SKM-1 (cell line): ENCODE measurements at regions not wholly inside any gene's neighbourhood (a gene's known extent, or its start where the extent isn't known, plus 50 kb on each side); places are given as distances from the start of the nearest gene placed in this dataset.

Experiments used
- DNase-seq: peaks from one replicate; lab custom pipeline; 2025; ENCODE audit not compliant: unreplicated experiment; lab: John Stamatoyannopoulos, UW

DNA sequence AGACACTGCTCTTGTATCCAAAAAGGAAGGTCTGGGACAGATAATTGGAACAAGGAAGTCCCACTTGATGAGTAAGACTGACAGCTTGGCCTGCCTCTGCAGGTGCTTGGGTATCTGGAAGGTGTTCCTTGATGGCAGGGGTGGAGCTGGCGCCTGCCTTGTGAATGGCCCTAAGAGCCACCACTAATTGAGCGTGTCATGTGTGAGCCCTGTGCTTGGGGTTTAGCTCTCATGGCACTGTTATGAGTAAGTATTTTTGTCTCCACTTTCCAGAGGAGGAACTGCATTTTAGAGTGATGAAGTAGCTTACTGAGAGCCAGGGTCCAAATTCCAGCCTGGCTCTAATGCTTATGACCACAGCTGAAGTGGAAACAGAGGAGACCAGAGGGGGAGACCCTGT lies 71.2 kb upstream of the NECTIN1 start:
- no peak for DNase-seq

DNA sequence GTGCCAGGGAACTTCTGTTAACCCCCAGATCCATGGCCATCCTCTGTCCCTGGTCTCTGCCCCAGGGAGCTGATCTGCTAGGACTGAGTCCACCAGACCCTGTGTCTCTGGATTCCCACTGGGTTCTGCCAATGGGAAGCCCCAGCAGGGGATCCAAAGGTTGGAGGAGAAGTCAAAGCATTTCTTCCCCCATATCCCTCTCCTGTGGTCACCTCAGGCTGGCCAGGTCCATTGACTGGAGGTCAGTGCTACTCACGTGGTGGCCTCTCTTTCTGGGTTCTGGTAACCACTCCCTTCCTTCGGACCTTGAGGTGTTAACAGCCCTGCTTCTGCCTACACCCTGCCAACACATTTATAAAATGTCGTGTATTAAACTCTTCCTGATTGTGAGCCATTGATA lies 69.7 kb upstream of the NECTIN1 start:
- DNase-seq, result no peak

DNA sequence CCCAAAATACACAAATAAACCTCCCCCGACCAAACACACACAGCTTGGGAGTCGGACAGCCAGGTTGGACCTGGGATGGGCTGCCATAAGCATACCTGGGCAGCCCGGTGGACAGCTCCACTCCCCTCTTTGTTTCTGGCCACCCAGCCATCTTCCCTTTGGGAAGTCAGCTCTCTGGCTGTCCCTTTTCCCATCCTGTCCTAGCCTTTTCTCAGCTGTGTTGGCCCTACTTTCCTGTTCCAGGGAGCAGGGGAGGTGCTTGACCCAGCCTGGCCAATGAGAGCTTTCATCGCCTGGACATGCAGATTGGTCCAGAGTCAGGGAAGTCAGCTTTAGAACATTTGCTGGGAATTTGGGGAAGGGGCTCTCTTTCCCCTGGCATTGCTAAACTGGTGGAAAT lies 68.7 kb upstream of the NECTIN1 start:
- DNase-seq, result no peak

DNA sequence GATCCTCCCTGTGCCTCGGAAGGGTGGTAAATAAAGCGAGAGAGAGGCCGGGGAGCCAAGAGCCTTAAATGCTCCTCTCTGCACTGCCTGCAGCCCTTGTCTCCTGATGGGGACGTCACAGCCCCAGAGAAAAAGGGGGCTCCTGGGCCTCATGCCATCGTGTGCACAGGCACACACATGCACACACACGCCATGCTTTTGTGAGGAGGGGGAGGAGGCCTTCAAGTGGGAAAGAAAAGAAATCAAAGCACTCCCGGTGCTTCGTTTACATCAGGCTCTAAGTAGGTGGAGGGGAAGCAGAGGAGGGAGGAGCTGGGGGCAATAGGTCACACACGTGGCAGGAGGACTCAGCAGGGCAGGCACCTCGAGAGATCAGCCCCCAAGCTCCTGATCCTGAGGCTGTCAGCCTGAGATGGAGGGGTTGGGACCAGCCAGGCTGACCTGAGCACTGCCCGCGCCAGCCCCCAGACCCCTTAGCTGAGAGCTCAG lies 68.2 kb upstream of the NECTIN1 start:
- no peak for DNase-seq

DNA sequence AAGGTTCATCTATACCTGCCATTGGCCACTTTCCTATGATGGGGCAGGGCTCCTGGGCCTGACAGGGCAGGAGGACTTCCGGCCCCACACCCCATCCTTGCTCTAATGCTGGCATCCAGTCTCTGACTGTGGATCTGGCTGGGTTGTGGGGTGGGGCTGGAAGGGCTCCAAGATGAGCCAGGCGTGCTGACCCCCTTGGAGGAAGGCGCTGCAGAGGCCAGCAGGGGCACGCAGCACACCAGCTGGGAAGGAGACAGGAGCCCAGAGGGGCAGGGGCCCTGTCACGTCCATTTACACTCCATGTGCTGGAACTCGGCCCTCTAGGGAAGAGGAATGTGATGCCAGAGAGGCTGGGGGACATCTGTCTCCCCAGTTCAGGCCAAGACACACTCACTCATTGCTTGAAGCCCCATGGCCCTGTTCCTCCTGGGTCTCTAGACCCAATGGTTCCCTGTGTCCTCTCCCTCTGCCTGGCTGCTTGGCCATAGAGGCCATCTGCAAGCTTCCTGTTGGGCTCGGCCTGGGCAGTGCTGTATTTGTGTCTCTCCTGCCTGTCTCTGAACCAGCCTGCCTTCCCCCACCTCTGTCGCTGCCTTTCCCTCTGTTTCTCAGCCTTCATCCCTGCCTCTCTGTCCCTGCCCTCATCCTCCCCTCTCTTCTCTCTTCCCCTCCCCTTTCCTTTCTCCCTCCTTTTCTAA lies 67.5 kb upstream of the NECTIN1 start:
- DNase-seq, result no peak

DNA sequence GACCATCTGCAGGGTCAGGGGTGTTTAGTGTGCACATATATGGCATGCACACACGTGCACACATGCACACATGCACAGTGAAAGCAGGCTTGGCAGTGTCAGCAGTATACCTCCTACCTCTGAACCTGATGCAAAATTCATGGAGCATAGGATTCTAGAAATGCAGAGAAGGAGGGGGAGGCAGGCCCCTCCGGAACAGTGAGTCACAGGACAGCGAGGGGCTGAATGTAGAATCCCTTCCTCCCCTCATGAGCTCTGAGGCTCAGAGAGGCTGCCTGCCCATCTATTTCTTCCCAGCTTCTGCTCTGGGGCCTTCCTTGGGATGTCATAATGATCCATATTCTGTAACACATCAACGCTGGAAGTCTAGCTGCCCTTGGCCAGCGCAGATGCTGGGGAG lies 66.7 kb upstream of the NECTIN1 start:
- DNase-seq, result no peak

DNA sequence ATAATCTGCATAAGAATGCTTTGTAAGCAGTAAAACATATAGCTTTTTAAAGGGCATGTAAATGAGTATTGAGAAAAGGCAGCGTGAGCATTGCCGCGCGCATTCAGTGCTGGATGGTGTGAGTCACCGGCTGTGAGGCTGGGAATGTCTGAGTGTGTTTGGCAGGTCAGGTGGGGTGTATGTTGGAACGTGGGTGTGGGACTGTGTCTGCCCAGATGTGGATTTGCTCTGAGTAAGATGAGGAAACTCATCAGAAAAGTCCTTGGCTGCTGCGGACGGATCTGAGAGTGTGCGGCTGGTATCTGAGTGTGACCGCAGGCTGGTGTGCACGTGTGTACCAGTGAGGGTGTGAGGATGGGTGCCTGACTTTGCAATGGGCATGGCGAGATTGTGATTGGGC lies 66.2 kb upstream of the NECTIN1 start:
- DNase-seq, result no peak

DNA sequence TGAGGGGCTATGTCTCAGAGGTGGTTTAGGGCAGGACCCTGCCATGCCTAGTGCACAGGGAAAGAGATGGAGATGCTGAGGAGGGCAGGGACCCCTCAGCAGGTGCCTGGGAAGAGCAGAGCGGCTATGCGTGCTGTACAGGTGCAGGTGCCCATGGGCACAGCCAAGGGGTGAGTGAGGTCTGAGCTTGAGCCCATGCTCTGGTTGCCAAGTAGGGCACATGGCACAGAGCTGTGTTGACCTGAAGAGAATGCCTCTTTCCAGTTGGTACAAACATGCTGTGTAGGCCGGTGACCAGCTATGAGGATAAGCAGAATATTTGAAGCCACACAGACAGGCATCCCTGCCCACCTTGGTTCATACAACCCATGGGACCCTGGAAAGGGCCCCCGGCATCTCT lies 65.8 kb upstream of the NECTIN1 start:
- no peak for DNase-seq

DNA sequence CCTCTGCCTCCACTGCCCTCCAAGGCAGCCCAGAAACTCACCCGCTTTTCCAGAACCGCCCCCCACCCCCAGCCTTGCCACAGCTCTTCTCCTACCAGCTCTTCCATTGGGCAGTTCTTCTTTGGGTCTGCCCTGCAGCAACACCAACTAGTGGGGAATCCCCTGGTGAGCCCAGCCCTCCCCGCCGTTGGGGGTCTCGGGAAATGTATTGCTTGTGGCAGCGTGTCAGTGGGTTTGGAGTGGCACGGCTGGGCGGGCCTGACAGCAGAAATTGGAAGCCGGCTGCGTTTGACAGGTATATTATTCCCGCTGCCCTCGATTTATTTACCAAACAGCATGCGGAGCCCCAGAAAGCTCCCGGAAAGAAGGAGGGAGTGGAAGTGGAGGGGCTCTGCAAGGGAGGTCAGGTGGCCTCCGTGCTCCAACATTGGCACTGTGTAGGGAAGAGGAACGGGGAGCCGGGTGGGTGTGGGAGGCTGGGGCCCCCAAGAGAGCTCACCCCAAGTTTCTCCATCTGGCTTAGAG lies 65.2 kb upstream of the NECTIN1 start:
- DNase-seq, result no peak

DNA sequence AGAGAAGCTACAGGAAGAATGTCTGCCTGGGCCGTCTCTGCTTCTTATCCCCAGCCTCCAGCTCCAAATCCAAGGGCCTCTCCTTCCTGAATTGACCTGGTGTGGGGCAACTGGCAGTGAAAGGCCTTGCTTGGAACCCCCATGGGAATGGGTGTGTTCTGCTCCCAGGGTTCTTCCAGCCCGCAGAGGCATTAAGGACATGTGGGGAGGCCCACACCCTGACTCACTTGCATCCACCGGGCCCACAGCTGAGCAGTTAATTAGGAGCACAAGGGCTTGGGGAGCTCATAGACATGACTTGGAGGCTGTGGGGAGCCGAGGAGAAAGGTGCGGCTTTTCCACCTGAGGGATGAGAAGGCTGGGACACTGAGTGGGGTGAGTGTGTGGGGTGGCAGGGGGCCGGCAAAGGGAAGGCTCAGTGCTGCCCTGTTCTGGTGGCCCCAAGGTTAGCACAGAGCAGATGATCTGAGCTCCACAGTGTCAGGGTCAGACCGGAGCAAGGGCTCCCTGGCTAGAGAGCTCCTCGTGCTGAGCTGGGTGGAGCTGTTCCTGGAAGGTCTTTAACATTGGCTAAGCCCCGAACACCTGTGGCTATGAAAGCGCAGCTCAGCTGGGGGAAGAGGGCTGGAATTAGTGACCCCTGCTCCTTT lies 64.5 kb upstream of the NECTIN1 start:
- DNase-seq, result no peak

DNA sequence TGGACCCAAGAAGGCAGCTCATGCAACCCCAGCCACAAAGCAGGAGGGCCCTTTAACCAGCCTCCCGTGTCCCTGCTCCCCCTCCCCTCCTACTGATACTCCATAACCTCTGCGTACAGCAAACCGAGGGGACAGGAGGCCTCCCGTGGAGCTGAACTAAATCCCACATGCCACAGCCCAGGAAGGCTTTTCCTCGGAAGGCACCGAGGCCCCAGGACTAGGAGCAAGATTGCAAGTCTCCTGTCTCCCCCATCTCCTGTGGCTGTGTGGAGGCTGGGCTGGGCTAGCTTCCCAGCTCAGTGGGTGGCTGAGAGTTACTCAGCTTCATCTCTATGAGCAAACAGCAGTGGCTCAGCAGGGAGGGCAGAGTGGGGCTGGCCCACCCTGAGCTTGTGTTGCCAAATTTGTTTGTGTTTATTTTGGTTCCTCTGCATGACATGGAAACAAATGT lies 62.7 kb upstream of the NECTIN1 start:
- DNase-seq, result no peak

DNA sequence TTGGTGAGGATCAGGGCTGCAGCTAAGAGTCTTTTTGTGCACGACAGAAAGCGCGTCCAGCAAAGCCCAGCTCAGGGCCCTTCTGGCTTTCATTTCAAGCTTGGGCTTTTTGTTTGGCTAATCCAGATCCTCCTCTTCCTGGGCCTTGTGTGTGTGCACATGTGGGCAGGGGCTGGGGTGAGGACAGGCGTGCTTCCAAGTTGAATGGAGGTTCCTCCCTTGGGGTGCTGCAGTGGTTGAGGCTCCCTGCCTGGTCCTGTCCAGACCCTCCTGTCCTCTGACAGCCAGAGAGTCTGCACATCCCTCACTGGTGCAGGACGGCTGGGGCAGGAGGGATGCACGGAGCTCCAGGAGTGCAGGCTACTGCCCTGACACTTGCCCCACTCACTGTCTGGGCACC lies 62.0 kb upstream of the NECTIN1 start:
- DNase-seq, result no peak

DNA sequence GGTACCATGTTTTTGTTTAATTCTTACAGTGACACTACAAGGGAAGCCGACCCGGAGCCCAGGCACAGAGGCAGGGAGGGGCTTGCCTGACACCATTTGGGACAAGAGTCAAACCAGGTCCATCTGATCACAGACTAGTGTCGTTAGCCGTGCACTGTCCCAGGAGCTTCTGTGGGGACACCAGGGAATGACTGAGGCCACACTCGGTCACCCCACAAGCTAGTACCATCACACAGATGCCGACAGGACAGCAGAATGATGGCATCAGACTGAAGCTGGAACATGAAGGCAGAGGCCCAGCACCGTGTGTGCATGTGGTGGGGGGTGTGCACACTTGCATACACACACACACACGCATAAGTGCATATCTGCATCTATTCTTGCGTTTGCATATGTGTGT lies 61.5 kb upstream of the NECTIN1 start:
- no peak for DNase-seq

DNA sequence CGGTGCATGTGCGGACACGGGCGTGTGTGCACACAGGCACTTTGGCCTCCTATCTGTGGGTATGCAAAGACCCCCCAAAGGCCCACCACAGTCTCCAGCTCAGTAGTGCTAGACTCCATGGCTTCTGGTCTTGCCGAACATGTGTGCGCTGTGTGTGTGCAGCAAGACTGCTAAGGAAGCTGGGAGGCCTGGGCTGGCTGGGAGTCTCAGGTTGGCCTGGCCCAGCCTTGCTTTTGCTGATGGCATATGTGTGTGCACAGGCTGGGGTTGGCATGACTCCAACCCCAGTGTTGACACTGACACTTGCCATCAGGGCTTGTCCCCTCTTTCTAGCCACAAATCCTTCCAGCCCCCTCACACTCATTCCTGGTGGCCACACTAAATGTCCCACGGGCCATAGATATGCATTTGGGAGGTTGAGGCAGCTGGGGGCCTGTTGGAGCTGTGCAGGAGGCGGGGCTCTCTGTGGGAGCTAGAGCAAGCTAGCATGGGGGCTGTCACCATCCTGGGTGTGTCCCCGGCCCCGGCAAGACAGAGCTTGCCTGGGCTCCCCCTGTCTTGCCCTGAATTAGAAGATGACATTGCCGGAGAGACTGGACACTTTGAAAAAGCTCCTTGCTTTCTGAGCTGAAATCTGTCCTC lies 60.9 kb upstream of the NECTIN1 start:
- DNase-seq, result no peak

DNA sequence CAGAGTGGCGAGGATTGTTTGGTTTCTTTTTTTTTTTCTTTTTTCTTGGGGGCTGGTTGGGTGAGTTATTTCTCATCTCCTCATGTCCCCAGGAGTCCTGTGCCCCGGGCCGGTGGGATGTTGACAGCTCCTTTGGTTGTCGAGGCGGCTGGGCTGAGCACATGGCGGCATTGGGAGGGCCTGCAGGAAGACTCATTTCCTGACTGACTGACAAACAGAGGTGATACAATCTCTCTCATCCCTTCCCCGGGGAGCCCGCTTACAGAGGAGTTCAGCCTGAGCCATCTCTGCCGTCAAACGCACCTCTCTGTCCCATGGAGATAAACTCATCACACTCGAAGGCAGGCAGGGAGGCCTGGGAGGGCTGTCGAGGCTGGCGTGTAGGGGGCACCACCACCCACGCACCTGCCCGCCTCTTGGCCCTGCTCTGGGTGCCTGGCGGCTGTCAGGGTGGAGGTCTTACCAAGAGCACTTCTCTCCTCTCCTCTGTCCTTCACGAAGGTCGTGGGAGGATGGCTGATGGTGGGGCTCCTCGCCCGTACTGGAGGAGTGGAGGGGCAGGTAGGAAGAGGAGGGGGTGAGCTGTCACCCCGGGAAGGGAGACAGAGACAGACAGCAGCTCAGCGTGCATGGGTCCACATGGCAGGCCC lies 60.0 kb upstream of the NECTIN1 start:
- no peak for DNase-seq

DNA sequence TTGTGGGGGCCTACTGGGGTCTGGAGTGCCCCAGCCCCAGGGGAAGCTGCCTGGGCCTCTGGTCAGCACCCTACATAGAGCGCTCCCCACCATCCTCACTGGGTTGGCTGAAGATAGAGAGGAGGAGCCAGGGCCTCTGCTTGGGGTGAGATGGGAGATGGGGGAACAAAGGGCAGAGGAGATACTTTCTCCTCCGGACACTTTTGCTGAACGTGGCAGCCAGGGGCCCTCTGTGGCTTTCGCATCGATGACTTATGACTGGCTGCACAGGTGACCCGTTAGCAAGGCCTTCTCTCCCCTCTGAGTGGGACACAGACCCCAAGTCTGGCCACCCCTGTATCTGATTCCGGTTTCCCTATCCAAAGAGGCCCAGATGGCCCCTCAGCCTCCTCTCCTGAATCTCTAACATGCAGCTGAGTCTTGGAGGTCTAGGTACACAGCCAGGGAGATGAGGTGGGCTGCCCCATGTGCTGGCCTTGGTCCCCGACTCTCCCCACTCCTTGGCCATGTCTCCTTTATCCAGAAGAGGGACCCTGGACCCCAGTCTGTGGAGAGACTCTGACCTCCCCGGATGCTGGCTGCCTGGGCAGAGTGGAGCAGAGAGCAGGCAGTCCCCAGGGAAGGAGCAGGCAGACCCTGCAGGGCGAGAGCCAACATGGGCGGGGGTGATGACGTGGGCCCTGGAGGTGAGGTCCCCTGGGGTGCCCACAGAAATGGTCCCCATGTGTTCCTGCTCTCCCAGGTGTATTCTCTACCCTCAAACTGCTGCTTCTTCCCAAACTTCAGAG lies 59.3 kb upstream of the NECTIN1 start:
- no peak for DNase-seq

DNA sequence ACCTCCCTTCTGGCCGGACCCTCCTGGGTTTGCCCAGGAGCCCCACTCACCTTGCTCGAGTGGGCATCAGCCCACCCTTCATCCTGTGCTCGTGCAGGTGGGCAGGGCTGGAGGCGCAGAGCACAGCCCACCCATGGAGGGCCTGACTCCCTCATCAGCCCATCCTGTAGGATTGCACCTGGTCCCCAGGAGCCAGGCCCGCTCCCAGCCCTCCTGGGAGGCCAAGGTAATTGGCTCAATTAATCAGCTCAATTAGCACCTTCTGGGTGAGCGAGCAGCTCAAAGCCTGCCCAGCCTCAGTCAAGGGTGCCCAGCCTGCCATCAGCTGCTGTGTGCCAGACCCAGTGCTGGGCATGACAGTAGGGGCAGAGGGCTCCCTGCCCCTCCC lies 58.1 kb upstream of the NECTIN1 start:
- DNase-seq, result no peak

DNA sequence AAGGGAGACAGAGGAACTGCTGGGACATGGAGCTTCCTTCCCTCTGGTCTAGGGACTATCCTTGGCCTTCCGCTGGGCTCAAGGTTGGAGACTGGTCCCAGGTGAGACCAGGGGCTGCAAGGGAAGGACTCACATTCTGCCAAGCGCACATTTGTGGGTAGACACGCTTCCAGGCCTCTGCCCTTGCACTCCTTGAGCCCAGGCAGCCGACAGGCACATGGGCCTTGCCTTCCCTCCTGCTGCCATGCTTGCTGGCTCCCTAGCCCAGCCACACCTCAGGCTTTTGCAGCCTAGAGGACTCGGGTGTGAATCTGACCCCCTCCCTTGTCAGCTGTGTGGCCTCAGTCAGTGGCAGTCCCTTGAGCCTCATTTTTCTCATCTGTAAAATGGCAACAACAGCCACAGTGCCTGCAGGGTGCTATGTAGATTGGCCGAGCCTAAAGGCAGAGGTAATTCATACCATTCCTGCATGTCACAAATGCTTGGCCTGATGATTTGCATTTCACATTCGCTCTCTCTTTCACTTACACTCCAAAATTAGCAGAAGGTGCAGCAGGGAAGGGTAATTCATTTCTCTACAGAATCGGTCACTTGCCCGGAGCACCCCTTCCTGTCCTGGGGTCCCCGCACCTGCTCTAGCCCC lies 57.6 kb upstream of the NECTIN1 start:
- DNase-seq, result no peak

DNA sequence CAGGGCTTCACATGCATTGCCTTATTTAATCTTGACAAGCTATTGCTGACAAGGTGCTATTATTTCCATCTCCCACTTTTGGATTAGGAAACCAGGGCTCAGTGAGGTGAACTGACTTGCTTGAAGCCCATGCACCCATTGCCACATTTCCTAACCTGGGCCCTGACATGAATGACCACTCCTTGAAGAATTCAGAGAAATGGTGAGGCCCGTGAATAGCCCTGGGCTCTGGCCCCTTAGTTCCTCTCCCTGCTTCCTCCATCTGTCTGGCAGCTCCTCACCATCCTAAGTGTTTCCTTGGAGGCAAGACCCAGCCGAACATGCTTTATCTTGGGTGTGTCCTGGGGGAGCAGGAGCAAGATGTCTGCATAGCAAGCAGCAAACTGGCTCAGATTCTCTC lies 56.1 kb upstream of the NECTIN1 start:
- DNase-seq, result no peak

DNA sequence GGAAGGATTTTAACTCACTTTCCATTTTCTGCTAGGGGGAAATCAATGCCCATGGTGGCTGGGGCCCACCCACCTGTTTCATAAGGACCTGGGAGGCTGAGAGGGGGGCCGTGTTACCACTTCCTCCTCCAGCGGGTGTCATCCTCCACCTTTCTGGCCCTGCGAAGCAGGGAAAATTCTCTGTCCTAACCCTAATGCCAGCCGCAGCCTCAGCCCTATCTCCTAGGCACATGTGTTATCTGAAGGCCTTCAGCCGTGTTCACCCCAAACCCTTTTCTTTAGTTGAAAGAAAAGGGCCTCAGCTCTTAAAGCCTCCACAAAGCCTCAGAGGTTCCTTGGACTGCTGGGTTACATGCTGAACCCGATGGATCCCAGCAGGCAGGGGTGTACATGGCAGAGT lies 55.4 kb upstream of the NECTIN1 start:
- DNase-seq, result no peak
